ENCODE measurements at regions not wholly inside any gene's neighbourhood (a gene's known extent, or its start where the extent isn't known, plus 50 kb on each side); places are given as distances from the start of the nearest gene placed in this dataset.
A peak's percentile ranks its signal among the peaks of the same experiment; 100 is the strongest.
"Not testable (repeated sequence)": the region's sequence is repeated elsewhere in the genome, so short reads cannot be mapped to it uniquely, and the experiment has no call there.

- DNase-seq = no peak
Observed at GRCh38 chr4:159859656-159860148, 756.8 kb downstream of the RAPGEF2 start.

- no peak for DNase-seq
Observed at GRCh38 chr4:159860945-159861344, 758.1 kb downstream of the RAPGEF2 start.

DNA sequence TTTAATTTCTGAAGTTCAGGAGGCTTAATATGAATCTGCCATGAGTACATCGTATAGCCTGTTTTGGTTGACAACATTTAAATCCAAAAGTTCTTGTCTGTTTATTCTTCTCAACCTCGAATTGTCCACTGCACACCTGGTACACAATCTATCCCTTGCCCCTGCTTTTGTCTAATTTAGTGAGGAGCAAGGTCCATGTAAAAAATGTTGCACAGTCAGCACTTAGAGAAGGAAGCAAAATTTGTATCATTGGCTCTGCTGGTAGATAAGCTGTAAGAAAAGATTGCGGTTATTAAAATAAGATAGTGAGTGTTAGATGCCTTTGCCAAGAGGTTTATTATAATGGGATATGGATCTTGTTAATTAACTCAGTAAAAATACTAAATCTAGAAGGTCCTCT is 761.5 kb downstream of the RAPGEF2 start:
- no peak for DNase-seq

GRCh38 chr4:159867673-159868072 is 764.8 kb downstream of the RAPGEF2 start:
- no peak for DNase-seq

DNA sequence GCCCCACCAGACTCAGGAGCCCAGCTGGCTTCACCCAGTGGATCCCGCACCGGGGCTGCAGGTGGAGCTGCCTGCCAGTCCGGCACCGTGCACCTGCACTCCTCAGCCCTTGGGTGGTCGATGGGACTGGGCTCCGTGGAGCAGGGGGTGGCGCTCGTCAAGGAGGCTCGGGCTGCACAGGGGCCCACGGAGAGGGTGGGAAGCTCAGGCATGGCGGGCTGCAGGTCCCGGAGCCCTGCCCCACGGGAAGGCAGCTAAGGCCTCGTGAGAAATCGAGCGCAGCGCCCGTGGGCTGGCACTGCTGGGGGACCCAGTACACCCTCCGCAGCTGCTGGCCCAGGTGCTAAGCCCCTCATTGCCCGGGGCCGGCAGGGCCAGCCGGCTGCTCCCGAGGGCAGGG is 766.1 kb downstream of the RAPGEF2 start:
- DNase-seq = not testable (repeated sequence)

DNA sequence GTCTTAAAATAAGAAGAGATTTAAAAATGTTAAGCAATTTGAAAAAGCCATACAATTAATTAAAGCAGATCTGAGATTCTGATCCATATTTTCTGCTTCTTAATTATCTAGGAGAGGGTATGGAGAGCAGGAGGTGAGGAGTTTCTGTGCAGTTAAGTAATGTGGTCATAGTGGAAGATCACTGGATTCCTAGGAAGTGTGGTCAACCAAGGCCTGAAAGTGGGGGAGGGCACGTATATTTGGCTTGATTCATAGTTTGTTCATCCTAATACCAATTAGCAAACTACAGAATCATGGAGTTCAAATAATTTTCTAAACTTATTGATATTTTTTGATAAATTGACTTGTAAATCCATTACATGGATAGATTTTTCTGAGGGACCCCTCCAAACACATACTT is 768.3 kb downstream of the RAPGEF2 start:
- no peak for DNase-seq

DNA sequence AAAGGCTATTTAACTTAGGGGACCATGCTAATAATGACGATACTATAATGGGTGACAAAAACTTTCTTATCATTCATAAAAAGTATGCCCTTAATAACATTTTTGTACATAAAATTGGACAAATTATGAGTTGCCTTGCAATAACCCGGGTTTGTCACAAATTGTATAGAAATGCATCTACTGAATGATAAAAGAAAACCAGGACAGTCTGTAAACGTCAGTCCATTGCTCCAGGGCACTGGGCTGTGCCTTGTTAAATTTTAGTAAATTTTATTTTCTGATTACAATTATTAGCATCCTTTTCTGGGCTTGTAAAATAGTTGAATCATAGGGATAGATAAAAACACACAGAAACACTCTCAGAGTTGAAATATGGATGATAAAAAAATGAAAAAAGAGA is 778.3 kb downstream of the RAPGEF2 start:
- DNase-seq = no peak

DNA sequence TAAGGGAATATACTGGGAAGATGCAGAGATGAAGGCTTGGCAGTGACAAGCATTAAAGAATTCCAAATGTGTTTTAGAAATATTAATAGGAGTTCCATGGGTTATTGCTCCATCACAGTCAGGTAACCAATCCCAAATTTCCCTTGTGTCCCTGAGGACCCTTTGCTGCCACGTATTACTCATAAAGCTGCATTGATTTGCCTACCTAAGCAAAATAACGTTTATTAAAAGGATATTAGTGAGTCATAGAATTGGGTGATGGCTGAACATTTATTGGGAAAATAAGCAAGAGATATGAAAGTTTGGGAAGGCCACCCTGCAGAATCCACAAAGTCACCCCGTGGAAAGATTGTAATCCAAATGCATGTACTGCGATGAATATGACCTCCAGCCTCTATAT is 782.1 kb downstream of the RAPGEF2 start:
- DNase-seq = no peak

GRCh38 chr4:159899596-159899995 is 796.7 kb downstream of the RAPGEF2 start:
- DNase-seq = no peak

DNA sequence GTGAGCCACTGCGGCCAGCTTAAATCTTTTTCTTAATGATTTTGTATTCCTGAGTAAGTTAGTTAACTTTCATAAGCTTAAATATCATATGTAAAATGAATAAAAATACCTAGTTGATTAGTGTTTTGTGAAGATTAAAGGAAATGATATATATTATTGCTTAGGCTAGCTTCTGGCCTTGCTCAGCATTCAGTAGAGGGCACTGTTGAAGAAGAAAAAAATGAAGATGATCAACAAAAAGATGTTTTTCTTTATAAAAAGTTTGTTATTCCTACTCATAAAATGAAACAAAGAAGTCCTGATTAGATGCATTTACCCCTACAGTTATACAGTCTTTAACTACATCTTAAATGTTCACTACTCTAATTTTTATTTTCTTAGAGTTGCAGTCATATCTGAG is 797.7 kb downstream of the RAPGEF2 start:
- DNase-seq = no peak

GRCh38 chr4:159902648-159903047 is 799.8 kb downstream of the RAPGEF2 start:
- DNase-seq = no peak

GRCh38 chr4:159904906-159905305 is 802.0 kb downstream of the RAPGEF2 start:
- no peak for DNase-seq

DNA sequence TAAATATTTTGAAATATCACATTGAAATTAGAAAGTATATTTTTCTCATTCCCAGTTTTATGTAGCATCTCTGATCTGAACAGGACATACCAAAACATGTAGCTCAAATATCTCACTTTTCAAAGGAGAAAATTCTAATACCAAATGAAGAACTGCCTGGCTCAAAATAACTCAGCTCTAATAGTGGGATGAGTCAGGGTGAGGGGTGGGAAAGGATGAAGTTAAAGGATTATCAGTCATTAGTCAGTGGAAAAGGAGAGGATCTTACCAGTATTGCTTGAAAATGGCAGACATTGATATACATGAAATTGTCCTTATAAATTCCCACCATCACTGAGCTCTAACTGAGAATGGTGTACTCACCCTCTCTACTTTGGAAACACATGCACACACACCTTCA is 803.2 kb downstream of the RAPGEF2 start:
- no peak for DNase-seq

- DNase-seq = no peak
Observed at GRCh38 chr4:159906517-159906916, 803.6 kb downstream of the RAPGEF2 start.

DNA sequence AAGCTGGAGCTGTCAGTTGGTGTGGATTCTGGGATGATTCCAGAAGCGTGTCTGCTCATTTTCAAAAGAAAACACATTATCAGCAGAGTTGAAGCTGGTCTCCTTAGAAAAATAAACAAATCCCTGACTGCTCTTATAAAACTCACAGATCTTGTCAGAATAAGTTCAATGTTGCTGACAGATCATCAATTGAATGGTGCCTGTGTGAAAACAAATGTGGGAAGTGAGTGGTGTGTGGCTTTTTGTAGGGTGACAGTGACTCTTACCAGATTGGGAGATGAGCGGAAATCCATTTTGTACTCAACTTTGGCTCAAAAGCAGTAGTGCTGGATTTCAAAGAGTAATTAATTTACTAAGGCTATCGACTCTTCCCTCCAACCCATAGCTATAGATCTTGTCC is 807.8 kb downstream of the RAPGEF2 start:
- DNase-seq = no peak

DNA sequence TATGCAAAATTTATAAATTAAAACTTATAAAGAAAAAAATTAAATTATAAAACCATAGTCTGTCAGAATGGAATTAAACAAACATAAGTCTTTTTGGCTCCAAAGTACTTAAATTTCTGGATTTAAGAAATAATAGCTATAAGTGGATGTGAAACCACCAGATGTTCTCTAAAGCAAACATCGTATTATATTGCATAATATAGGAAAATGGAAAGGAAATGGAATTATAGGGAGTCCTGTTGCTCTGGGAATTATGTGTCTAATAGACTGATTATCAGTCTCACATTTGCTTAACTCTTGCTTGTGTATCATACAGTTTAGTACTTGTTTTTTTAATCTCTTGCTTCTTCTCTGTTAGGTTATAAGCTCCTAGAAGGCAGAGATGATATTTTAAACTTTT is 819.2 kb downstream of the RAPGEF2 start:
- no peak for DNase-seq

DNA sequence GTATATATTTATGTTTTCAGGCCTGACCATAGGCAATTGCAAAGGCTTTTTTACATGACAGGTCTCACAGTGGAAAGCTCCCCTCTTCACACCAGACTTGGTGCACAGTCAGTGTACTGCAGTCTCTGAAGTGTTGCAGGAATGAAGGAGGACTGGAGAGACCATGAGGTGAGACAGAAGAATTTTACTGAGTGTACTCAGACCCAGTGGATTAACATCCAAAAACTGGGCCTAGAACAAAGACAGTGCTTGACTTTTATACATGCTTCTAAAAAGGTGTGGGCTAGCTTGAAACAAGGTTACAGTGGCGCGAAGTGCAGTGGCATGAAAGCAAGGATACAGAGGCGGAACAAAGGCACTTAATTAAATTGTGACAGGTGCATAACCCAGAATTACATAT is 822.9 kb downstream of the RAPGEF2 start:
- DNase-seq = no peak

- no peak for DNase-seq
Observed at GRCh38 chr4:159926871-159927270, 824.0 kb downstream of the RAPGEF2 start.

DNA sequence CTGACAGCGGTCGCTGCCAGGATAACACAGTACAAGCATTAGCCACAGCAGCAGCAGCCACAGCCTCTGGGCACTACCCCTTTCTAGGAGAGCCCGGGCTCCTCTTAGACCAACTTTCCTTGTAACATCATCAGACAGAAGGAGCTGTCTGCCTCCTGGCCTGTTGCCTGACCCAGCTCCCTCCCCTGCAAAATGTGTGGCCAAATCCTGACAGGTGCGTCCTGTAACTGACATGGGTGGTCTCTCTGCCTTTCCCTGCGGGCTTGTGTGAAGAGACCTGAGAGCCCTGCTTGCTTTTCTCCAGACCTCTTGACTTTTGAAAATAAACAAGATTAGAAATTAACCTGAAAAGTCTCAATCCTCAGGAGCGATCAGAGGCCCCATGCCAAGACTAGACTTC is 824.9 kb downstream of the RAPGEF2 start:
- DNase-seq = no peak

DNA sequence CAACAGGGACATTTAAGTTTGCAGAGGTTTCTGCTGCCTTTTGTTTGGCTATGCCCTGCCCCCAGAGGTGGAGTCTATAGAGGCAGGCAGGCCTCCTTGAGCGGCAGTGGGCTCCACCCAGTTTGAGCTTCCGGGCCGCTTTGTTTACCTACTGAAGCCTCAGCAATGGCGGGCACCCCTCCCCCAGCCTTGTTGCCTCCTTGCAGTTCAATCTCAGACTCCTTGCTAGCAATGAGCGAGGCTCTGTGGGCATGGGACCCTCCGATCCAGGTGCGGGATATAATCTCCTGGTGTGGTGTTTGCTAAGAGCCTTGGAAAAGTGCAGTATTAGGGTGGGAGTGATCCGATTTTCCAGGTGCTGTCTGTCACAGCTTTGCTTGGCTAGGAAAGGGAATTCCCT is 831.7 kb downstream of the RAPGEF2 start:
- DNase-seq = not testable (repeated sequence)

GRCh38 chr4:159937595-159937994 is 834.7 kb downstream of the RAPGEF2 start:
- no peak for DNase-seq

- not testable (repeated sequence) for DNase-seq
Observed at GRCh38 chr4:159939681-159940080, 836.8 kb downstream of the RAPGEF2 start.

GRCh38 chr4:159941076-159941475 is 838.2 kb downstream of the RAPGEF2 start:
- no peak for DNase-seq

DNA sequence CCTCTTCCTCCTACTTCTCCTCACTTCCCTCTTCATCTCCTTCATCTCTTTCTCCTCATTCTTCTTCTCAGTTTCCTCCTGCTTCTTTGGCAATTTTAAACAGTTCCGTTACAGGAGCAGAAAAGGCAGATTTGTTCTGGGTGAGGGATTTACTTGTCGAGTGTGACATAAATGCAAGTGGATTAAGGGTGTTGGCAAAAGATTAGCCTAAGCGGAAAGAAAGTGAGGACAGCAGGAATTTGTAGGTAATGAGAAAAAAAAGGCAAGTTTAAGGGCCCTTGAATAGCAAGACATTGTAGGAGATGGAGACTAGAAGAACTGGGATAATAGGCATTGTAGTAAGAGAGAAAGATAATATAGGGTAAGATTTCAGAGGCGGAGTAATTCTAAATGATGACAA is 841.6 kb downstream of the RAPGEF2 start:
- DNase-seq = no peak

- peak; percentile 6 for DNase-seq
Observed at GRCh38 chr4:159946983-159947615, 844.2 kb downstream of the RAPGEF2 start.
